SK-N-SH (cell line): ENCODE measurements at regions not wholly inside any gene's neighbourhood (a gene's known extent, or its start where the extent isn't known, plus 50 kb on each side); places are given as distances from the start of the nearest gene placed in this dataset.

Experiments
- CTCF ChIA-PET: fragments of 300-600, 350-600 bp; formaldehyde crosslinking; extraction: SDS; loops from one replicate; lab custom pipeline; 2021; lab: Yijun Ruan, JAX
- POLR2A ChIA-PET: fragments of 350-600 bp; sonication (Branson Sonifier 250); formaldehyde crosslinking; extraction: SDS; loops from one replicate; lab custom pipeline; 2020; ENCODE audit warnings: antibody characterized with exemption, inconsistent platforms; lab: Yijun Ruan, JAX
- DNase-seq: peaks from one replicate; pipeline ENCODE4 v3.0.0; 2012
- H2AFZ ChIP-seq: fragments of 200-600 bp; sonication (generic); 2 replicates; pipeline ENCODE4 v1.8.1; 2016; ENCODE audit warnings: antibody characterized with exemption, mild to moderate bottlenecking, low read depth
- H3F3A ChIP-seq: fragments of 200-600 bp; sonication (generic); replicated peaks from 2 replicates; pipeline ENCODE3; 2016; ENCODE audit warnings: antibody characterized with exemption, mild to moderate bottlenecking; ENCODE audit not compliant: insufficient read depth
- H3K27ac ChIP-seq, 2 experiments: fragments of 200-500 bp in 1 of 2; fragments of 200-600 bp in 1 of 2; sonication (Bioruptor generic) in 1 of 2; sonication (generic), shearing (Covaris generic) in 1 of 2; 2 replicates each; pipeline versions ENCODE4 v1.5.1 to v1.6.1; 2014 to 2016; ENCODE audit warnings: low read depth in 2 of 2, inconsistent platforms in 1 of 2, low read length in 1 of 2, mild to moderate bottlenecking in 1 of 2, mixed read lengths in 1 of 2
- H3K27me3 ChIP-seq: fragments of 200-600 bp; sonication (generic), shearing (Covaris generic); 2 replicates; pipeline ENCODE4 v1.6.1; 2016; ENCODE audit warnings: mixed run types; ENCODE audit not compliant: insufficient read depth
- H3K36me3 ChIP-seq, 2 experiments: fragments of 200-500 bp in 1 of 2; fragments of 200-600 bp in 1 of 2; sonication (Bioruptor generic) in 1 of 2; sonication (generic) in 1 of 2; replicated peaks in 1 of 2; 2 replicates each; pipeline versions ENCODE3 to v1.5.1; 2014 to 2016; ENCODE audit warnings: low read length in 1 of 2, mild to moderate bottlenecking in 1 of 2; ENCODE audit not compliant: insufficient read depth in 2 of 2, control insufficient read depth in 1 of 2
- H3K4me1 ChIP-seq, 2 experiments: fragments of 200-500 bp in 1 of 2; fragments of 200-600 bp in 1 of 2; sonication (Bioruptor generic) in 1 of 2; sonication (generic), shearing (Covaris generic) in 1 of 2; 2 replicates each; pipeline versions ENCODE4 v1.5.1 to v1.6.1; 2014 to 2016; ENCODE audit warnings: low read depth in 1 of 2, low read length in 1 of 2, mixed run types in 1 of 2; ENCODE audit not compliant: insufficient read depth in 2 of 2, control insufficient read depth in 1 of 2
- H3K4me2 ChIP-seq: fragments of 200-600 bp; sonication (generic), shearing (Covaris generic); 2 replicates; pipeline ENCODE4 v1.6.1; 2017; ENCODE audit warnings: mixed run types
- H3K4me3 ChIP-seq, 2 experiments: fragments of 200-500 bp in 1 of 2; fragments of 200-600 bp in 1 of 2; sonication (Bioruptor generic) in 1 of 2; sonication (generic), shearing (Covaris generic) in 1 of 2; 2 replicates each; pipeline versions ENCODE4 v1.5.1 to v1.8.1; 2014 to 2016; ENCODE audit warnings: low read depth in 2 of 2, inconsistent platforms in 1 of 2, low read length in 1 of 2, mild to moderate bottlenecking in 1 of 2, mixed read lengths in 1 of 2, moderate library complexity in 1 of 2
- H3K79me2 ChIP-seq: fragments of 200-600 bp; sonication (generic); 2 replicates; pipeline ENCODE4 v1.8.1; 2017; ENCODE audit warnings: mild to moderate bottlenecking; ENCODE audit not compliant: insufficient read depth
- H3K9ac ChIP-seq: fragments of 200-600 bp; sonication (generic); 2 replicates; pipeline ENCODE4 v1.6.1; 2017; ENCODE audit warnings: mixed run types
- H3K9me2 ChIP-seq: fragments of 200-600 bp; sonication (generic); 2 replicates; pipeline ENCODE4 v1.6.1; 2017; ENCODE audit warnings: mixed run types
- H3K9me3 ChIP-seq: fragments of 200-600 bp; sonication (generic); 2 replicates; pipeline ENCODE4 v1.6.1; 2017; ENCODE audit warnings: mixed run types, mild to moderate bottlenecking, moderate library complexity
- H4K20me1 ChIP-seq: fragments of 200-600 bp; sonication (generic); 2 replicates; pipeline ENCODE4 v1.6.1; 2017; ENCODE audit warnings: mild to moderate bottlenecking, mixed run types; ENCODE audit not compliant: insufficient read depth
- CHD2 ChIP-seq: fragments of 150-350 bp; IDR thresholded peaks from 2 replicates; pipeline ENCODE4 v1.6.1; 2018; ENCODE audit warnings: low read length; ENCODE audit not compliant: partially characterized antibody
- ELF1 ChIP-seq: IDR thresholded peaks from 2 replicates; pipeline ENCODE4 v1.4.0; 2012
- EP300 ChIP-seq, 2 experiments: IDR thresholded peaks; 2 replicates each; pipeline versions ENCODE4 v1.4.0 to v1.6.1; 2012; ENCODE audit warnings: borderline replicate concordance in 1 of 2, low read depth in 1 of 2, low read length in 1 of 2
- FOSL2 ChIP-seq: IDR thresholded peaks from 2 replicates; pipeline ENCODE4 v1.4.0; 2012; ENCODE audit warnings: low read depth, mild to moderate bottlenecking, moderate library complexity, borderline replicate concordance
- FOXM1 ChIP-seq: IDR thresholded peaks from 2 replicates; pipeline ENCODE4 v1.4.0; 2012; ENCODE audit warnings: low read depth, mild to moderate bottlenecking
- GABPA ChIP-seq: IDR thresholded peaks from 2 replicates; pipeline ENCODE4 v1.4.0; 2012; ENCODE audit warnings: low read depth, mild to moderate bottlenecking
- JUND ChIP-seq: IDR thresholded peaks from 2 replicates; pipeline ENCODE4 v1.4.0; 2012
- MEF2A ChIP-seq: IDR thresholded peaks from 2 replicates; pipeline ENCODE4 v1.4.0; 2012; ENCODE audit warnings: low read depth, borderline replicate concordance
- MXI1 ChIP-seq: IDR thresholded peaks from 2 replicates; pipeline ENCODE4 v1.6.1; 2012; ENCODE audit warnings: mild to moderate bottlenecking, low read depth, low read length, improper control_type of control experiment
- NFIC ChIP-seq: IDR thresholded peaks from 2 replicates; pipeline ENCODE4 v1.4.0; 2012; ENCODE audit warnings: borderline replicate concordance
- POLR2AphosphoS5 ChIP-seq: IDR thresholded peaks from 2 replicates; pipeline ENCODE4 v1.6.1; 2012; ENCODE audit warnings: low read depth, low read length
- RCOR1 ChIP-seq: fragments of 150-350 bp; IDR thresholded peaks from 2 replicates; pipeline ENCODE4 v1.6.1; 2017; ENCODE audit warnings: antibody characterized with exemption, low read length
- REST ChIP-seq: IDR thresholded peaks from 2 replicates; pipeline ENCODE4 v1.6.1; 2012; ENCODE audit warnings: mild to moderate bottlenecking, low read depth, low read length, moderate library complexity
- RFX5 ChIP-seq: IDR thresholded peaks from 2 replicates; pipeline ENCODE4 v1.6.1; 2012; ENCODE audit warnings: mild to moderate bottlenecking, improper control_type of control experiment, low read length
- SIN3A ChIP-seq: IDR thresholded peaks from 2 replicates; pipeline ENCODE4 v1.6.1; 2012; ENCODE audit warnings: low read depth, mild to moderate bottlenecking, low read length, moderate library complexity, borderline replicate concordance
- TAF1 ChIP-seq: IDR thresholded peaks from 2 replicates; pipeline ENCODE4 v1.6.1; 2012; ENCODE audit warnings: low read depth, mild to moderate bottlenecking, low read length, moderate library complexity, borderline replicate concordance
- WGBS: methylation state at CpG from one replicate; pipeline ENCODE4 v1.1.6; 2017; ENCODE audit warnings: low lambda C conversion rate; 5-methylcytosine and 5-hydroxymethylcytosine counted together
- TF ChIP-seq, protein P1 (sequence below): IDR thresholded peaks from 2 replicates; pipeline ENCODE4; 2012
- TF ChIP-seq, protein P2 (sequence below): IDR thresholded peaks from 2 replicates; pipeline ENCODE4 v1.4.0; 2012; ENCODE audit warnings: low read depth, borderline replicate concordance
- TF ChIP-seq, protein P3 (sequence below): fragments of 150-350 bp; IDR thresholded peaks from 2 replicates; pipeline ENCODE4 v1.6.1; 2016; ENCODE audit warnings: mild to moderate bottlenecking, low read depth, low read length

- TF ChIP-seq, protein P1, sequence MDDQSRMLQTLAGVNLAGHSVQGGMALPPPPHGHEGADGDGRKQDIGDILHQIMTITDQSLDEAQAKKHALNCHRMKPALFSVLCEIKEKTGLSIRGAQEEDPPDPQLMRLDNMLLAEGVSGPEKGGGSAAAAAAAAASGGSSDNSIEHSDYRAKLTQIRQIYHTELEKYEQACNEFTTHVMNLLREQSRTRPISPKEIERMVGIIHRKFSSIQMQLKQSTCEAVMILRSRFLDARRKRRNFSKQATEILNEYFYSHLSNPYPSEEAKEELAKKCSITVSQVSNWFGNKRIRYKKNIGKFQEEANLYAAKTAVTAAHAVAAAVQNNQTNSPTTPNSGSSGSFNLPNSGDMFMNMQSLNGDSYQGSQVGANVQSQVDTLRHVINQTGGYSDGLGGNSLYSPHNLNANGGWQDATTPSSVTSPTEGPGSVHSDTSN, result no peak
- TF ChIP-seq, protein P2, sequence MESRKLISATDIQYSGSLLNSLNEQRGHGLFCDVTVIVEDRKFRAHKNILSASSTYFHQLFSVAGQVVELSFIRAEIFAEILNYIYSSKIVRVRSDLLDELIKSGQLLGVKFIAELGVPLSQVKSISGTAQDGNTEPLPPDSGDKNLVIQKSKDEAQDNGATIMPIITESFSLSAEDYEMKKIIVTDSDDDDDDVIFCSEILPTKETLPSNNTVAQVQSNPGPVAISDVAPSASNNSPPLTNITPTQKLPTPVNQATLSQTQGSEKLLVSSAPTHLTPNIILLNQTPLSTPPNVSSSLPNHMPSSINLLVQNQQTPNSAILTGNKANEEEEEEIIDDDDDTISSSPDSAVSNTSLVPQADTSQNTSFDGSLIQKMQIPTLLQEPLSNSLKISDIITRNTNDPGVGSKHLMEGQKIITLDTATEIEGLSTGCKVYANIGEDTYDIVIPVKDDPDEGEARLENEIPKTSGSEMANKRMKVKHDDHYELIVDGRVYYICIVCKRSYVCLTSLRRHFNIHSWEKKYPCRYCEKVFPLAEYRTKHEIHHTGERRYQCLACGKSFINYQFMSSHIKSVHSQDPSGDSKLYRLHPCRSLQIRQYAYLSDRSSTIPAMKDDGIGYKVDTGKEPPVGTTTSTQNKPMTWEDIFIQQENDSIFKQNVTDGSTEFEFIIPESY, result no peak
- TF ChIP-seq EP300 (IDR thresholded peaks at IDR 0.05; ENCODE audit: borderline replicate concordance in 1 of 2, low read depth in 1 of 2, low read length in 1 of 2), result no peak
- TF ChIP-seq MXI1, result no peak
- no peak for TF ChIP-seq RFX5
- no peak for TF ChIP-seq FOXM1
Measured at GRCh38 chr16:88290850-88291830, 91.6 kb upstream of the ZNF469 start (continued).

DNA sequence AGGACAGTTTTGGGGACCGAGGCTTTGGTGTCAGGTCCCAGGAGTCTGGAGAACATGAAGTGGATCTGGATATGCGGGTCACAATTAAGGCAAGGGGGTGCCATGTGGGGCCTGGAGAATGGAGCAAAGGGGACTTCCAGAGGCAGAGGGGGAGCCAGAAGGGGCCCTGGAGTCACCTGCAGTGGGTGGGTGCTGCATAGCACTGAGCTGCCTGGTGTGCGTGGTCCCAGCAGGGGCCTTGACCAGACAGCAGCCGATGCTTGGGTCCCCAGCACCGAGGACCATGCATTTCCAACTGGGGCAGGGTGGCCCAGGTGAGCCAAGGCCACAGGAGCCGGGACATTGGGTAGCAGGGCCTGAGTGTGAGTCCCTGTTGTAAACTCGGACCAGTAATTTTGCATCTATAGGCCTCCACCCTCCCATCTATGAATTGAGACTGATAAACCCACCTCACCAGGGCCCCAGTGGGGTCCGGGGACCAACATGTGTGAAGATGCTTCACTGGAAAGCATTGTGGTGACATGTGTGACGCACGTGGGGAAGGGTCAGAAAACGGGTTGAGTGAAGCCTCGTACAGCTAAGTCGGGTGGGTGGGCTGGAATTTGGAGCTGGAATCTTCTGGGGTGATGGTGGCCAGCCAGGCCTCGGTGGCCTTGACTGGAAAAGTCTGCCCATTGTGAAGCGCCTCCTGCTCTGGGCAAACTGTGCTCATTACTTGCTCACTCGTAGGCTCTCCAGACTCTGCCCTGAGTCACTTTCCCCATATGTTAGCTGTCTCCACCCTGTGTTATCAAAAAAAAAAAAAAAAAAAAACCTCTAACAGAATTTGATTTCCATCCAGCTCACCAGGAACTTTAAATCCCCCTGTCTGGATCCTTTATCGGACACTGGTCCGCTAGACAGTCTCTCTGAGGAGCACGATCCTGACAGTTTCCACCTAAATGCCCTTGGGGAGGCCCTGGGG, 90.5 kb upstream of the ZNF469 start:
- H3K4me3 ChIP-seq, result no peak overlapping the region
- H3K27ac ChIP-seq, result no peak overlapping the region; a peak in 1 of 4 replicates
- 75% methylated on average over 15 of the region's 19 CpGs for WGBS
- no peak overlapping the region for H2AFZ ChIP-seq
- H3K9me2 ChIP-seq, result no peaks in the 10 kb centered on the region
- ChIA-PET CTCF (no interaction called here), POLR2A (interaction anchor here (0.8 kb wide), 1 partner anchor 167 kb away, joined by 3 read pairs; no protein-coding TSS in a partner anchor)
- H3K9me3 ChIP-seq, result no peaks in the 10 kb centered on the region
- H3K79me2 ChIP-seq, result no peaks in the 10 kb centered on the region
- TF ChIP-seq FOXM1 (no peak), FOSL2 (no peak), ELF1 (no peak), JUND (no peak), TAF1 (no peak), SIN3A (no peak), GABPA (no peak), REST (no peak), MEF2A (no peak), CHD2 (no peak), NFIC (no peak), RFX5 (no peak), POLR2AphosphoS5 (no peak), RCOR1 (no peak)
- TF ChIP-seq, protein P3, sequence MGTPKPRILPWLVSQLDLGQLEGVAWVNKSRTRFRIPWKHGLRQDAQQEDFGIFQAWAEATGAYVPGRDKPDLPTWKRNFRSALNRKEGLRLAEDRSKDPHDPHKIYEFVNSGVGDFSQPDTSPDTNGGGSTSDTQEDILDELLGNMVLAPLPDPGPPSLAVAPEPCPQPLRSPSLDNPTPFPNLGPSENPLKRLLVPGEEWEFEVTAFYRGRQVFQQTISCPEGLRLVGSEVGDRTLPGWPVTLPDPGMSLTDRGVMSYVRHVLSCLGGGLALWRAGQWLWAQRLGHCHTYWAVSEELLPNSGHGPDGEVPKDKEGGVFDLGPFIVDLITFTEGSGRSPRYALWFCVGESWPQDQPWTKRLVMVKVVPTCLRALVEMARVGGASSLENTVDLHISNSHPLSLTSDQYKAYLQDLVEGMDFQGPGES, result no peak
- TF ChIP-seq, protein P1, result no peak
- no peaks in the 10 kb centered on the region for H3K27me3 ChIP-seq
- H3F3A ChIP-seq, result no peaks in the 10 kb centered on the region
- DNase-seq, result peak; percentile 11
- H3K4me2 ChIP-seq, result no peak overlapping the region
- no peak overlapping the region for H3K9ac ChIP-seq
- H3K36me3 ChIP-seq, result no peaks in the 10 kb centered on the region
- peaks cover 0 to 52% of the 10 kb centered on the region in 2 experiments; a peak in 1 of 4 replicates for H3K4me1 ChIP-seq
- no peaks in the 10 kb centered on the region for H4K20me1 ChIP-seq
